ENCODE measurements at regions not wholly inside any gene's neighbourhood (a gene's known extent, or its start where the extent isn't known, plus 50 kb on each side); places are given as distances from the start of the nearest gene placed in this dataset.

DNA sequence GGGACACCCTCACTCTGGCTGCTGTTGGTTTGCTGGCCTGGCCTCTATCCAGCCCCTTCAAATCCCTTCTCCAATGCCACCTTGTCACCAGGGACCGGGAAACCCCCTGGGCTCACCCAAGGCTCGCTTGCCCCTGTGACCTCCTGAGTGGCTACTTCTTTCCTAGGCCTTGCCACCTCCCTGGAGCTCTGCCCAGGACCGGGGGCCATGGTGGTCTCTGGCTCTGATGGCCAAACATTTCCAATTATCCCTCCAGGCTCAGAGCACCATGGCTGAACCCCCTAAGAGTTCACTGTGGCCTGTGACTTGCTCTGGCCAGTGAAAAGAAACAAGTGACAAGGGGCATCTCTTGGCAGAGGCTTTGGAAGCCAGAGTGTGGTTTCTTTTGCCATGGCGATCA, 237.6 kb downstream of the TFCP2L1 start:
- TF ChIP-seq POLR2AphosphoS5 (IDR thresholded peaks at IDR 0.05; ENCODE audit: low read depth, low read length) (no peak), SIN3A (IDR thresholded peaks at IDR 0.05; ENCODE audit: borderline replicate concordance, insufficient read depth, low read length) (no peak), TAF1 (IDR thresholded peaks at IDR 0.05; ENCODE audit: borderline replicate concordance, insufficient read depth, low read length) (no peak), FOXP2 (optimal IDR thresholded peaks at IDR 0.05; ENCODE audit: borderline replicate concordance, extremely low read depth, extremely low read length, insufficient read depth) (no peak)
- TF ChIP-seq, protein P1, sequence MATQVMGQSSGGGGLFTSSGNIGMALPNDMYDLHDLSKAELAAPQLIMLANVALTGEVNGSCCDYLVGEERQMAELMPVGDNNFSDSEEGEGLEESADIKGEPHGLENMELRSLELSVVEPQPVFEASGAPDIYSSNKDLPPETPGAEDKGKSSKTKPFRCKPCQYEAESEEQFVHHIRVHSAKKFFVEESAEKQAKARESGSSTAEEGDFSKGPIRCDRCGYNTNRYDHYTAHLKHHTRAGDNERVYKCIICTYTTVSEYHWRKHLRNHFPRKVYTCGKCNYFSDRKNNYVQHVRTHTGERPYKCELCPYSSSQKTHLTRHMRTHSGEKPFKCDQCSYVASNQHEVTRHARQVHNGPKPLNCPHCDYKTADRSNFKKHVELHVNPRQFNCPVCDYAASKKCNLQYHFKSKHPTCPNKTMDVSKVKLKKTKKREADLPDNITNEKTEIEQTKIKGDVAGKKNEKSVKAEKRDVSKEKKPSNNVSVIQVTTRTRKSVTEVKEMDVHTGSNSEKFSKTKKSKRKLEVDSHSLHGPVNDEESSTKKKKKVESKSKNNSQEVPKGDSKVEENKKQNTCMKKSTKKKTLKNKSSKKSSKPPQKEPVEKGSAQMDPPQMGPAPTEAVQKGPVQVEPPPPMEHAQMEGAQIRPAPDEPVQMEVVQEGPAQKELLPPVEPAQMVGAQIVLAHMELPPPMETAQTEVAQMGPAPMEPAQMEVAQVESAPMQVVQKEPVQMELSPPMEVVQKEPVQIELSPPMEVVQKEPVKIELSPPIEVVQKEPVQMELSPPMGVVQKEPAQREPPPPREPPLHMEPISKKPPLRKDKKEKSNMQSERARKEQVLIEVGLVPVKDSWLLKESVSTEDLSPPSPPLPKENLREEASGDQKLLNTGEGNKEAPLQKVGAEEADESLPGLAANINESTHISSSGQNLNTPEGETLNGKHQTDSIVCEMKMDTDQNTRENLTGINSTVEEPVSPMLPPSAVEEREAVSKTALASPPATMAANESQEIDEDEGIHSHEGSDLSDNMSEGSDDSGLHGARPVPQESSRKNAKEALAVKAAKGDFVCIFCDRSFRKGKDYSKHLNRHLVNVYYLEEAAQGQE (IDR thresholded peaks at IDR 0.05; ENCODE audit: insufficient read depth in 1 of 2, low read depth in 2 of 2, low read length in 2 of 2), result no peak
